ENCODE measurements at regions not wholly inside any gene's neighbourhood (a gene's known extent, or its start where the extent isn't known, plus 50 kb on each side); places are given as distances from the start of the nearest gene placed in this dataset.

DNA sequence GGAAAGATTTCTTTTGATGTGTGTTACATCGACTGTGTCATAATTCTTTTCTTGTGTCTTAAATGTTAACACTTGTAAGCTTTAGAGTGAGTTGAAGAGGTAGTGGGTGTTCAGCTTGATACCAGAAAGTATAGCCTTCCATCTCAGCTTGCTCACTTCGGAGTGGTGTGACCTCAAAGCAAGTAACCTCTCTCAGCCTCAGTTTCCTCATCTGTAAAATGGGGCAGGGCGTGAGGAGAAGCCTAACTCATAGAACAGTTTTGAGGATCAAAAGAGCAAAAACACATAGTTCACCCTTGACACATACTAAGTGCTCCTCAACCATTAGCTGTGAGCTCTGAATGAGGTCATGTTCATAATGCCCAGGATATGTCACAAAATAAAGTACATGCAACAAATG, 434.8 kb upstream of the PROK2 start:
- no peak for DNase-seq

DNA sequence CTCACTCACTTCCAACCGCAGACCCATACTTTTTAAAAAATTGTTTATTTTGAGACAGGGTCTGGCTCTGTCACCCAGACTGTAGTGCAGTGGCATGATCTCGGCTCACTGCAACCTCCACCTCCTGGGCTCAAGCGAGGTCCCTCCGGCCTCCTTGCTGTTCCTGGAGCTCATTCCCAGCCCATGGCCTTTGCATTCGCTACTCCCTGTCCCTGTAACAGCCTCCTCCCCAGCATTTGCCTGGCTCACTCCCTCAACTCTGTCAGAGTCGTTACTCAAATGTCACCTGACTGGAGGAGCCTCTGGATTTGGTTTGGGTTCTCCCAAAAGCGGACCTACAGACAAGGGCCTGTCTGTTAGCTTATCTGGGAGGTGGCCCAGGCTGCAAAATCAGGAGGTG, 432.6 kb upstream of the PROK2 start:
- DNase-seq = no peak

DNA sequence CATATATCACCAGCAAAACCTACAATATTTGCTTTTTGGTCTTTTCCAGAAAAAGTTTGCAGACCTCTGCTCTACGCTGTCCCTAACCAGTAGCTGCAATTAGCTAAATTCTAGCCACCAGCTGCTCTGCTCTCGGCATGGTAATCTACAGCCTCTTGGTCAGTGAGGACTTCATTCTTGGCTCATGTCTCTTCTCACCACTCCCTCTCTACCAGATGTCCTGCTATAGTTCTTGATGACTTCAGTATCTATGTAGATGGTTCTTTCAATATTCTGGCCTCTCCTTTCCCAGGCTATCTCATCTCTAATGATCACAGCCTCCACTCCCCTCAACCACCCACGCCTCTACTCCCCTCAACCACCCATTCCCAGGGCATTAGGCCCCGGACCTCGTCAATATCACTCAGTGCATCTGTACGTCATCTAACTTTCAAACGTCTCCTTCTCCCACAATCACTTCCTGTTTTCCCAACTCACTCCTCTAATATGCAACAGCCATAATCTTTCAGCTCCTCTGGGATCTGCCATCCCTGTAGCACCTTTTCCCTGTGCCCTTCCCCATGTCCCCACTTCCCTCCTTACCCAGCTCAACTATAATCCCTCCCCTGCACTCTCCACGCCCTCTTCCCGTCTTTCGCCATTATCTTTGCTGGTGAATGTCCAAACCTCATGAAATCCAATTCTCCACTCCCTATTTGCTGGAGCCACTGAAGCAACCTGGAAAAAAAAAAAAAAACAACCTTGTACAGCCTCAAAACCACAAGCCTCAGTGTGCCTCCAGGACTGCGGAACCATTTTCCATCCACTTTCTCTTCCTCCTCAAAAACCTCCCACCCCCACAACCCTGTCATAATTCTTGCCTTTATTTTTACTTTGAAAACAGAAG, 429.4 kb upstream of the PROK2 start:
- no peak for DNase-seq

DNA sequence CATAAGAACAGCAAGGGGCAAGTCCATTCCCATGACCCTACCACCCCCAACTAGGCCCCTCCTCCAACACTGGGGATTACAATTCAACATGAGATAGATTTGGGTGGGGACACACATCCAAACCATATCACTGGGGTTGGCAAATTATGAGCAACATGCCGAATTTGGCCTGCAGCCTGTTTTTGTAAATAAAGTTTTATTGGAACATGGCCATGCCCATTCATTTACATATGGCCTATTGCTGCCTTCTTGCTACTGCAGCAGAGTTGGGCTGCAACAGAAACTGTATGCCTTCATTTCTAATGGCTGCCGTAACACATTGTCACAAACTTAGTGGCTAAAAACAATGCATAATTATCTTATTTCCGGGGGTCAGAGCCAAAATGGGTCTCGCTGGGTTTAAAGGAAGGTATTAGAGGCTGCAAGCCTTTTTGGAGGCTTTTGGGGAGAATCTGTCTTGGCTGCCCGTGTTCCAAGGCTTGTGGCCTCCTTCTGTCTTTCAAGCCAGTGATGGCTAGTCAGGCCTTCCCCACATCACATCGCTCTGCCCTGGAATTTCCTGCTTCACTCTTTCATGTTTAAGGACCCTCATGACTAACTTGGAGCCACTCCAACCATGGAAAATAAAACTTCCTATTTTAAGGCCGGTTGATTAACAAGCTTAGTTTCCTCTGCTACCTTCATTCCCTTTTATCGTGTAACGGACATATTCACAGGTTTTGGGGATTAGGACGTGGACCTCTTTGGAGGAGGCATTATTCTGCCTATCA, 428.5 kb upstream of the PROK2 start:
- no peak for DNase-seq

DNA sequence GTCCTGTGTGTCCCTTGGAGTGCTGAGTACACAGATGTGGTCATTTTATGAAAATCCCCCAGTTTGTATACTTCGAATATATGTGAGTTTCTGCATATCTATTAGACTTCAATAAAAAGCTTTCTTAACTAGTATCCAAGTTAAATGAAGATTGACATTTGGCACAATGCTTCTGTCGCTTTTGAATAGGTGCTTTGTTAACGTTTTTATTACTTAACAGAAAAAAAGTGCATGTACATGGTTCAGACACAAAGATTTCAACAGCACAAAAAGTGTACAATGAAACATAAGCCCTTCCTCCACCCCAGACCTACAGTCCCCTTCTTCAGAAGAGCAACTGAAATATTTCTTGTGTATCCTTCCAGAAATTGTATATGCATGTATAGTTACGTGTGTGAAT, 427.4 kb upstream of the PROK2 start:
- DNase-seq = no peak

DNA sequence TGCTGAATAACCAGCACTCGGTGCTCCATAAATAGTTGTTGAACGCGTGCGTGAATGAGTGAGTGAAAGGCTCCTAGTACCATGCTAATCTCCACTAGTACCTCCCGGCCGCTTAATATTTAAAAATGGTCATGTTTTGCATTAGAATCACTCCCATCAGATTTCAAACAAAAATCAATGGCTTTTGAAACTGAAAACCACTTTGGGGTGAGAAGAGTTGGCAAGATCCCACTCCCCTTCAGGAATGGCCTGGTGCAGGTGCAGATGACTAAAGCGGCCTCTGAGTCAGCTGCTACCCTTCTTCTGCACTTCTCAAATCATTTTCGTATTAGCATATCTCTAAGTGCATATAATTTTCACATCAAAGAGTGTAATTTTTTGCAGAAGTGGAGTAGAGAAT, 425.3 kb upstream of the PROK2 start:
- no peak for DNase-seq

DNA sequence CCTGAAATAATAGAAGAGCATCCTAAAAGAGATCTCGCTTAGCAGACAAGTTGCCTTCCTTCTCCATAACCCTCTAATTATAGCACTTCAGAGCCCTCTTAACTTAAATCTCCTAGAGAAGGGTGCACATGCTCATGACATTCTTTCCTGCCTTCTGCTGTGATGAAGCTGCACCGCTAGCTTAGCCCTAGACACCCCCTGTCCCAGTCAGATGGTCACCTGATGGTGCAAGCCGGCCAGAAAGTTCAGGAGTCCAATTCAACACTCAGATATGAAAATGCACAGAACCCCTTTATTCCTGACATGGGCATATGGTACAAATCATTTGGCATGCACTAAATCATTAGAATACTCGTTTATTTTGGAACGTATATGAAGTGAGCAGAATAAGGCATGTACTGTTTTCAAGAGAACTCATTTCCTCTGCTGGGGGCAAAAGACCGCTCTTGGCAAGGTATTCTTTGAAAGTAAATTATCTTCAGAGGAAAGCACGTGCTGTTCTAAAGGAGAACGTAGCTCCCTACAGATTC, 420.4 kb upstream of the PROK2 start:
- no peak for DNase-seq

DNA sequence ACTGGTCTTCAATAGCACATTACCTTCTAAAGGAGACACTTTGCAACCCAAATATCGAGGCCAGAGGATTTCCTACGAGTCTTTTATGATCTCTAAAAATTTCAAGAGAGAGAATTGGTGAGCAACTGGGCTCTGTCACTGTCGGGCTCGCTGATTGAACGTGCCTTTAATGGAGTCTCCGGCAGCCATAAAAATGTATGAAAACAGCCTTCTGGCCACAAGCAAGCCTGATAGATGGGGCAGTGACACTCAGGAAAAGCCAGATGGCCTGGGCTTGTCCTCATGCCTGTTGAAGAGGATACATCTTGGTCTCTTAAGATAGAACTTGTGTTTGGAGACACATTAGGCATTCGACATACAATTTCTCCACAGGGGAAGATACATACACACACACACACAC, 419.5 kb upstream of the PROK2 start:
- DNase-seq = no peak

DNA sequence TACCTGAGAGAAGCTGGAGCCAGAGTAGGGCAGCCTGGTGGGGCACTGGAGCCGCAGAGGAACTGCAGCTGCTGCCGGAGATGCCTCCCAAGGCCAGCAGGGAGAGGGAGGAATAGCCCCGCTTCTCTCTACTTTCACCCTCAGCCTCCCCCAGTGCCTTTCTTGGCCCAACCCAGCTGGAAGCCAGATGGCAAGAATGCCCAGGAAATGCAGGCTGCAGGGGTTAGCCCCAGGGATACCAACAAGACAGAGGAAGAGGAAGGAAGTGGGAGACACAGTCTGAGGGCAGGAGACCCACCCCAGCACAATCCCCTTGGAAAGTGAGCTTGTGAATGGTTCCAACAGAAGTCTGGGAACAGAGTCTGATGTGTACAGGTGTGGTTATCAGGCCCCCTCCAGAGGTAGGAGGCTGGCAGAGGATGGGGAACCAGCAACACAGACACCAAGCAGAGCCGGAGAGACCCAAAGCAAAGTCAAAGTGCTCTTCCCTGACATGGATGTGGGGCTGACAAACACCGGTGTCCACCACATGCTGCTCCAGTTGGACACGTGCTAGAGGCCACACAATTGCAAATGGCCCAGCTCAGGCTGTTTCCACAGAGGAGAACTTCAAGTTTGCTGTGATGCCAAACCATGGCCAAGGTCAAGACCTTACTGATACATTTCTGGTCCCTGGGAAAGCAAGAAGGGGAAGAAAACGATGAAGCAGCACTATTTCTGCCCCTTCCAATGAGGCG, 418.8 kb upstream of the PROK2 start:
- DNase-seq = no peak

DNA sequence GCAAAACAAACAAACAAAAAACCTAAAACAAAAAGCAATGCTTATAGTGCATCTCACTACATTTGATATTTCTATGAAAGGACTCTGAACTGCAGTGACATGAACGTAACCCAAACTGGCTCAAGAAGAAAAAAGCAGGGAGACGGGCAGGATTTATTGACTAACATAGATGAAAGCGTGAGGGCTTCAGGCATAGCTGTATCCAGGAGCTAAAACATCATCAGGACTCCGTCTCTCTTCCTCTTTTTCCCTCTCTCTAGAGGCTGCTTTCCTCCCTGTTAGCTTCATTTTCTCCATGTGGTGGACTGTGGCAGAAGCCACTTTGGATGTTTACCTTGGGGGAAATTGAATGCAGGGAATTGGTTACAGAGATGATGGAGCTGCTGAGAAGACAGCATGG, 418.2 kb upstream of the PROK2 start:
- DNase-seq = no peak

DNA sequence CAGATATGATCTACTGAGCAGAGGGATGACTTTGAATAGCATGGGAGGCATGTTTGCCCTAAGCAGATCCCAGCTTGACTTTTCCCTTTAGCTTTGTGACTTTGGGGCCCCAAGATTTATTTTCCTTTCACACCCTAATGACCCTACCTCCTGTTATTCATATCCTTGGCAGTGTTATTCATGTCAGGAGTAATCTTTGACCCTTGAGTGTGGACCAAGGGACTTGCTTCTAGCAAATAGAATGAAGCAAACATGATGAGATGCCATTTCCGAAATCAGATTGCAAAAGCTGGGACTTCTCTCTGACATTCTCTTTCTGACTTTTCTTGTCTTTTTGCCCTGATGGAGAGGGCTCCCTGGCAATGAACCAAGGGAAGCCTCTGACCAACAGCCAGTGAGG, 415.4 kb upstream of the PROK2 start:
- DNase-seq = no peak

DNA sequence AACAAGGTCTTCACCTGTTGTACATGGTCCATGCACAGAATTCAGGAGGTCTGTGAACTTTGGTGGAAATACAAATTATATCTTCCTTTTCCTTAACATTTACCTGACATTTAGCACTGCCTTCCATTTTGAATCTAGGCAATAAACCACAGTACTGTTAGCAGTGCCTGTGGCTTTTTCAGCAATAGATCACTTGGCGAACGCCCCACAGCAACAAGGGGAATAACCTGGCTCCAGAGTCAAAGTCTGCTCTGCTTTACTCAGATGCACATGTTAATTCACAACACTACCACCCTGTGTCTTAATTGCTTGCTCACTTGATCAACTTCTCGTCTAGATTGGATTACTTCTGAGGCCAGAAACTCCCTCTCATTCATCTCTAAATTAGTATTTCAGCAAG, 414.6 kb upstream of the PROK2 start:
- no peak for DNase-seq

DNA sequence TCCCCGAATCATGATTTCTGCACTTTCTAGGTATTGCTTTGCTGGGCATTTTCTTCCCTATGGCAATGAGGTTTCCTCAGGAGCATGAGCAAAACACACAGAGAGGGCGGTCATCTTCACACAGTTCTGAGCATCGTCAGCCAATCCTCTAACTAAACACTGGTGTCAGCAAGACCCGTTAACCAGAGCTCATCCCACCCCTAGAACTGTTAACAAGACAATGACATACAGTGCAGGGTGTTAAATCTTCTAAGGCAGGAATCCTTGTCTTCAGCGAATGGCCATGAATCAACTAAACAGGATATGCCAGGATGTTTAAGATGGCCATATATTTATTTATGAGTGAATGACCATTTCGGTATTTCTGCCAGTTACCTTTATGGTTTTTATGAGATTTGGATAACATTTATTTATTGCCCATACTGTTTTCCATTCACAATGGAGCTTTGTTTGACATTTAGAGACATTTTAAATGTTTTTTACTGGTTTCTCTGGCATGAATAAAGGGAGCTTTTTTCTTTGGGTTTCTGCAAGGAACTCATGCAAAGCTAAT, 411.5 kb upstream of the PROK2 start:
- no peak for DNase-seq

DNA sequence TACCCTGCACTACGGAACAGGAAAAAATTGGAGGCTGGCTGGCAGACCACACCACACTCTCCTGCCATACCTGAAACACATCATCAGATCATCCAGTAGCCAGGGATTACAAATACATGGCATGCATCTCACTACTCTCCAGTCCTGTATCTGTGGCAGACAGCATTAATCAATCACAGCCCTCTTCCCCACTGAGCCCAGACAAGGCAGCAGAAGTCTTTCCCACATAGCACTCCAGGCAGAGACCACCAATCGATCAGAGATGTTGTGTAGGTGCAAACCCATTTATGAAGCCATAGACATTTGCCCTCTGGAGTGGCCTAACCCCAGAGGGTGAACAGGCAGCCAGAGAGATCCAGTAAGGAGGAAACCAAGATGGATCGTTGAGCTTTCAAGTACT, 410.9 kb upstream of the PROK2 start:
- DNase-seq = no peak

DNA sequence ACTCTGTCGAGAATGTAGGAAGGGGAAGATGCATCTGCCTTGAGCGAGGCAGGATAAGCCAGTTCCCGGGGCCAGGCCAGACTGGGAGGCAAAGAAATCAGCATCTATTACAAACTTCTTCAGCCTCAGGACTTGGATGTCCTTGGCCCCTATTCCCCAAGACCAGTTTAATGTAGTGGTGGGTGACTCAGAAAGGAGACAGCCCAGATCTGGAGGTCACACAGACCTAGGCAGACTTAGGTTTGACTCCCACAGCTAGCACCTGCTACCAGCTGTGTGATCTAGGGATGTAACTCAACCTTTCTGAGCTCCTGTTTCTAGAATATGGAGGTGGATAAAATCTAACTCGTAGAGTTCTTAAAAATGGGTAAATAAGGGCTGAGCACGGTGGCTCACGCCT, 409.5 kb upstream of the PROK2 start:
- DNase-seq = no peak

DNA sequence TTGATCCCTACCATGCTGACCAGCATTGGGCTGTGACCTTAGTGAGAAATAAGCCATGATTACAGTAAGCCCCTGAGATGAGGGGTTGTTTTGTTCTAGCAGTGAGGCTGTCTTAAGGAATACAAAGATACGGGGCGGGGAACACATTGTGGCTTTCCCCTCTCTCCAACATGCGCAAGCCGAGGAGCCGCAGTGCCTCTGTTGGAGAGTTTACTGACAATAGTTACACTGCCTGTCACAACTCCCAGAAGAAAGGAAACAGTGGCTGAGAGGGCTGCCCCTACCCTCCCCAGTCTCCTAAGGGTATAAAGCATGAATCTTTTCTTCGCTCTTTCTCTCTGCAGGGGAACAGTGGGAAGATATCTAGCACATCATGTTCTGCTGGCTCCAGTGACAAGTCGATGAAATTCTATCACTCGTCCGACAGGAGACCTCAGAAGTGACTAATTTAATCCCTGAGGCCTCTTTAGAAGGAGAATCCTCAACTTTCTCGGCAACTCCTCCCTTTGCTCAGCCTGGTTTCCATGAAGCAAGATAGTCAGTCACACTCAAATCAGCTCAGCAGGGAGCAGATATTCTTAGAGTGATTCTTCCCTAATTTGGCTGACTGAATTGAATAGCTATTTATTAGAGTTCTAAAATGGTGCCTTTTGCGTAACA, 409.0 kb upstream of the PROK2 start:
- no peak for DNase-seq

DNA sequence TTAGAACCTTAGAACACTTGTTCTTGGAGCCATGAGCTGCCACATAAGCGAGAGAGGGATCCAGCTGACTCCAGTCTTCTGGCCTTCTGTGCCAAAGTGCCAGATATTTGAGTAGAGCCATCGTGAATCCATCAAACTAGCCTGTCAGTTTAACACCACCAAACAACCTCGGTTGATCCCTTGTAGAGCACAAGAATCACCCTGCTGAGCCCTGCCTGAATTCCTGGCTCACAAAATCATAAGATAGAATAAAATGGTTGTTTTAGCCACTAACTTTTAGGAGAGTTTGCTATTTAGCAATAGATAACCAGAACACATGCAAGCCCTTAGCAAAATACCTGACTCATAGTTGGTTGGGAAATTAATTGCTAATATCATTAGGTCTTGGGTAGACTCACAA, 407.6 kb upstream of the PROK2 start:
- DNase-seq = no peak

DNA sequence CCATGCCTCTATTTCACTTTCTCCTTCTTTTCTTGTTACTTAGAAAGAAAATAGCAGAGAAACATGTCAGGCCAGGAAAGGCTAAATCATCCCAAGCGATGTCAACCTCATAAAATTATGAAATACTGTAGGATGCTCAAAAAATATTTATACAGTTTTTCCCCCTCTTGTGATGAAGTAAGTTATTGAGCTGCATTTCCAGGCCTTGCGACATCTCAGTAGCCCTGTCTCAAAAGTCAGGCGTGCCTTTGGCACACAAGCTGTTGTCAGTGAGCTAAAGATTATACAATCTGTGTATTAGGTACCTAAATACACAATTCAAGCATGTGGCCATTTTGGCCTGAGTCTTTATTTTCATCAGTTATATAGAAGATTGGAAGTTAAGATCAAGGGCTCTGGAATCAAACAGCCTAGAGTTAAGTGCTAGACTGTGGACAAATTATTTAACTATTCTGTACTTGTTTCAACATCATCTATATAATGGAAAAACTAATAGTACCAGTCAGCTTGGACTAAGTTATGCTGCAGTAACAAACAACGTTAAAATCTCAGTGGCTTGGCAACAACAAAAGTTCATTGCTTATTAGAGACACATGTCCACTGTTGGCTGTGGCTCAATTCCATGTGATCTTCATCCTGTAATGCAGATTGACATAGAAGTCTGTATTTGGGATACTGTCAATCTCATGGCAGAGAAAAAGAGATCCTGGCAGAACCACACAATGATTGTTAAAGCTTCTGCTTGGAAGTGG, 406.4 kb upstream of the PROK2 start:
- no peak for DNase-seq

DNA sequence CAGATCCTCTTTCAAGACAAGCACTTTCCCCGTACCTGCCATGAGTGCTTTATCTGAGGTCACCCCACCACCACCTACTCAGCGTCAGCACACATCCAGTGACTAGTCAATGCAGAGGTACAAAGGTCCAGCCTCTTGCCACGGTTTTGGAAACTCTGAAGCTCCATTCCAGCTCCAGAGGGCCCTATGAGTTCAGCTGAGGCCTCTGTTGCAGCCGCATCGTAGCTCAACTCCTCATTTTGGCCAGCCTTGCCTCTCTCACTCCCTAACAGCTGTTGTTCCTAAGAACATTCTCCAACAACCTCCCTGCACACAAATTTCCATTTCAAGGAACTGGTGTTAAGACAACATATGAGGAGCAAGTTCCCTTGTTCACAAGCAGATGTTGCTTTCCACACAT, 405.1 kb upstream of the PROK2 start:
- no peak for DNase-seq

DNA sequence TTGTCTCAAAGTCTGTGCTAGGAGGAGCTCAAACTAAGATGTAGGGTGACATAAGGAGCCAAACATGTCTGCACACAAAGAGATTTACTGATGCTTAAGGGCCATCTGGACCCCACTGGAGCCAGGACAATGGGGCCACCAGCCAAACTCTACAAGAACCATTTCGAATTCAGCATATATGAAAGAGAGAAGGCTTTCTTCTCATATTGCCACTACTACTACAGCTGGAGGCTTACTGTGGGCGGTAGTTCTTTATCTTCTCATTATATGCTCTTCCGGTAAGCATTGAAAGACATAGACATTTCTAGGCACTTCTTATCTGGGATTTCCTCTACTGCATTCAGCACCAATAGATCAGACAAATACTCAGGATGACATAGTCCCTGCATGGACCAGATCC, 404.4 kb upstream of the PROK2 start:
- DNase-seq = no peak

DNA sequence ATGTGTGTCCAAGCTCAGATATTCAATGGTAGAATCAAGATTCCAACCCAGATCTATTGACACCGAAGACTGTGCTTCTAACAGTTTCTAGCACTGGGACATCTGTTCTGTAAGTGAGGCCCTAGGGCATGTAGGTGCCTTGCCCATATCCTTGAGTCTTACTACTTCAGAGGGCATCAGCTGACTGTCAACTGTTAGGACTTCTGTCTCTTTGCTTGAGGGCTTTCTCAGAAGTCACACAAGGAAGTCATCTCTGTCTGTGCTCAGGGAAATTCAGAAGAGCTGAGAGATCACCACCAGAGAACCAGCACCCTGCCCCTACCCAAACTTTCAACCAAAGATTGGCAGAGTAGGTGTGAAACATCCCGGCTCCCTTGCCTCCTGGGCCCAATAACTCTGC, 403.6 kb upstream of the PROK2 start:
- DNase-seq = no peak

DNA sequence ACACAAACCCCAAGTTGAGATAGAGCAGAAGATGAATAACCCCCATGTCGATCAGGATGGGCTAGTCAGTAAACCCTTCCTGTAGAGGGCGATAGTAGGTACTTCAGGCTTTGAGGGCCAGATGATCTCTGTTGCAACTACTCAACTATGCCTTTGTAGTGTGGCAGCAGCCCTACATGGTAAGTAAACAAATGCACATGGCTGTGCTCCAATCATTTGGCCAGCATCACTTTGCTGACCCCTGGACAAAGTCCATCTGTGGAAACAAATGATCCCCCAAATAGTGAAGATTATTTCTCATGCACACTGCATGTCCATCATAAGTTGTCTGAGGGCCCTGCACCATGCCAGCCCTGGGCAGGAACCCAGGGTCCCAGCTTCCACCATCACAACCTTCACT, 402.2 kb upstream of the PROK2 start:
- DNase-seq = no peak
